HUES48 (cell line): ENCODE measurements at regions not wholly inside any gene's neighbourhood (a gene's known extent, or its start where the extent isn't known, plus 50 kb on each side); places are given as distances from the start of the nearest gene placed in this dataset.

Source experiments
- H3K27ac ChIP-seq: one replicate; pipeline ENCODE4 v1.7.0; 2013; ENCODE audit warnings: low read depth, low read length, inconsistent platforms
- H3K27me3 ChIP-seq: 2 replicates; pipeline ENCODE4 v1.6.1; 2013; ENCODE audit warnings: mild to moderate bottlenecking, low read length; ENCODE audit not compliant: control insufficient read depth, insufficient read depth
- H3K36me3 ChIP-seq: 2 replicates; pipeline ENCODE4 v1.6.1; 2013; ENCODE audit warnings: low read length; ENCODE audit not compliant: control insufficient read depth, insufficient read depth
- H3K4me1 ChIP-seq: 2 replicates; pipeline ENCODE4 v1.6.1; 2013; ENCODE audit warnings: mild to moderate bottlenecking, low read length; ENCODE audit not compliant: control insufficient read depth, insufficient read depth
- H3K4me3 ChIP-seq: 2 replicates; pipeline ENCODE4 v1.5.1; 2013; ENCODE audit warnings: mild to moderate bottlenecking, low read depth, low read length
- H3K9ac ChIP-seq: 2 replicates; pipeline ENCODE4 v1.6.1; 2013; ENCODE audit warnings: mild to moderate bottlenecking, low read depth, low read length, moderate library complexity
- H3K9me3 ChIP-seq: 2 replicates; pipeline ENCODE4 v1.6.1; 2013; ENCODE audit warnings: low read length; ENCODE audit not compliant: control insufficient read depth, insufficient read depth

DNA sequence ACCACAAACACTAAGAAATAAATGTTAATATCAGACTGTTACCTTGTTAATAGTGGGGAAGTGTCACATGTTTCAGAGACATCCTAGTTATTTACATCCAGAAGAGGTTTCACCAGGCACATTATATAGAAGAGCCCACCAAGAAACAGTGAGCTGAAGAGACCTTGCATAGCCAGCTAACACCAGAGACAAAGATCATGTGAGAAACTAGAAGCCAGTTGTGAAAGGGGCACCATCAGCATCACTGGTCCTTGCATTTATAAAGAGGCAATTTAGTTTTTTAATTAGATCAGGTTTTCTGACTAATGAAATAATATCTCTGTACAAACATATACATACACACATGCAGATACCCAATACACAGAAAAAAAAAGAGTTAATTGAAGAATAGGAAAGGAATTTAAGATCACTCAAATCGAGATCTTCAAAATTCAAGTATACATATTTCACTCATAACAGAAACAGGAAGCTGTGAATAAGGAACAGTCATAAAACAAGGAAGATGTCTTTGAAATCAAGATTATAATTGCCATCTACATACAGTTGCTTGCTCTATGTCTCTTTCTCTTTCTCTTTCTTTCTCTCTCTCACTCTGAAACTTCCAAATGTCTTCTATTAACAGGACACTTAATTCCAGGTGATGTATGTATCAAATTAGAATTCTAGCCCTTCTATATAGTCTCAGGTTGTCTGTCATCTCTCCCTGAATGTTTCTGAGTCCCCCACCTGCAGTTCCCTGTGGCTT is 348.7 kb downstream of the ETS1 start:
- Histone ChIP-seq H3K27me3 (no peaks in the 10 kb centered on the region), H3K9ac (no peak overlapping the region), H3K36me3 (no peaks in the 10 kb centered on the region), H3K9me3 (no peaks in the 10 kb centered on the region), H3K27ac (no peak overlapping the region), H3K4me3 (no peak overlapping the region), H3K4me1 (no peaks in the 10 kb centered on the region)

DNA sequence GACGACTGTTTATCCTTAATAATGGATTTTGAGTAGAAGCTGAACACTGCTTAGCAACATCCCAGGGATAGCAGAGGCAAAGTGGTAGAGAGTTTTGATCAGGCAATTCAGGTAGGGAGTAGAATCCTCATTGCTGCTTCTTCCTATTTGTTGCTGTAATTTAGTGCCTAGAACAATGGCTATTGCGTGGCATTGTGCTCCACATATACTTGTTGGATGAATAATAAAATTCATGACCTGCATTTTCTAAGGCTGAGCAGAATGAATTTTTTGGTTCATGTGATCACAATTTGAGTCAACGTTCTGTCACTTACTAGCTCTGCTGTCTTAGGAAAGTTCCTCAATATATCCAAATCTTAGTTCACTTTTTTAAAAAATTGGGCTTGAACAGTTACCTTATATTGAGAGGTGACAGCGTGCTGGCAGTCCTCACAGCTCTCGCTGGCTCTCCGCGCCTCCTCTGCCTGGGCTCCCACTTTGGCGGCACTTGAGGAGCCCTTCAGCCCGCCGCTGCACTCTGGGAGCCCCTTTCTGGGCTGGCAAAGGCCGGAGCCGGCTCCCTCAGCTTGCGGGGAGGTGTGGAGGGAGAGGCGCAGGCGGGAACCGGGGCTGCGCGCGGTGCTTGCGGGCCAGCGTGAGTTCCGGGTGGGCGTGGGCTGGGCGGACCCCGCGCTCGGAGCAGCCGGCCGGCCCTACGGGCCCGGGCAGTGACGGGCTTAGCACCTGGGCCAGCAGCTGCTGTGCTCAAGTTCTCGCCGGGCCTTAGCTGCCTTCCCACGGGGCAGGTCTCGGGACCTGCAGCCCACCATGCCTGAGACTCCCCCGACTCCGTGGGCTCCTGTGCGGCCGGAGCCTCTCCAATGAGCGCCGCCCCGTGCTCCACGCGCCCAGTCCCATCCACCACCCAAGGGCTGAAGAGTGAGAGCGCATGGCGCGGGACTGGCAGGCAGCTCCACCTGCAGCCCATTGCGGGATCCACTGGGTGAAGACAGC is 350.6 kb downstream of the ETS1 start:
- Histone ChIP-seq H3K4me3 (no peak overlapping the region), H3K27ac (no peak overlapping the region), H3K9ac (no peak overlapping the region), H3K36me3 (no peaks in the 10 kb centered on the region), H3K4me1 (no peaks in the 10 kb centered on the region), H3K9me3 (no peaks in the 10 kb centered on the region), H3K27me3 (no peaks in the 10 kb centered on the region)

- Histone ChIP-seq H3K27ac (no peak overlapping the region), H3K9me3 (no peaks in the 10 kb centered on the region), H3K4me1 (no peaks in the 10 kb centered on the region), H3K4me3 (no peak overlapping the region), H3K27me3 (no peaks in the 10 kb centered on the region), H3K9ac (no peak overlapping the region), H3K36me3 (no peaks in the 10 kb centered on the region)
Observed at GRCh38 chr11:128235958-128236357, 351.4 kb downstream of the ETS1 start.

DNA sequence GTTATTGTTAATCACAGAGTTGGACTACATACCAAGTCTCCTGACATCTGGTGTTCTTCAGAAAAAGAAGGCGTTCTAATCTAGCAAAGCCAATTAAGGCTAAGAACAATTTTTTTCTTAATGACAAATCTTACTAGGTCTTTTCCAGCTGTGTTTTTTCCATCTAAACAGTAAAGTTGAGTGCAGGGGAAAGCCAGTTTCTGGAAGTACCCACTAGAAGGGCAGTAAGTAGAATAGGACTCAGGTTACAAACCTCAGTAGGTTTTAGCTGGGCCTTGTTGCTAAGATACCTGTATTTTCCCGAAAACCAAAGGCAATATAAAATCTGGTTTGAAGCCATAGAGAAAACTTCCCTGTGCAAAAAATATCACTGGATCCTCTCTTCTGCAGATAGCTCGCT is 351.9 kb downstream of the ETS1 start:
- Histone ChIP-seq H3K4me1 (no peaks in the 10 kb centered on the region), H3K36me3 (no peaks in the 10 kb centered on the region), H3K9me3 (no peaks in the 10 kb centered on the region), H3K27ac (no peak overlapping the region), H3K4me3 (no peak overlapping the region), H3K9ac (no peak overlapping the region), H3K27me3 (no peaks in the 10 kb centered on the region)

GRCh38 chr11:128234143-128234542 is 353.2 kb downstream of the ETS1 start:
- H3K27me3 ChIP-seq = no peaks in the 10 kb centered on the region
- H3K9ac ChIP-seq = no peak overlapping the region
- no peaks in the 10 kb centered on the region for H3K36me3 ChIP-seq
- H3K4me1 ChIP-seq = no peaks in the 10 kb centered on the region
- no peak overlapping the region for H3K27ac ChIP-seq
- H3K4me3 ChIP-seq = no peak overlapping the region
- no peaks in the 10 kb centered on the region for H3K9me3 ChIP-seq

DNA sequence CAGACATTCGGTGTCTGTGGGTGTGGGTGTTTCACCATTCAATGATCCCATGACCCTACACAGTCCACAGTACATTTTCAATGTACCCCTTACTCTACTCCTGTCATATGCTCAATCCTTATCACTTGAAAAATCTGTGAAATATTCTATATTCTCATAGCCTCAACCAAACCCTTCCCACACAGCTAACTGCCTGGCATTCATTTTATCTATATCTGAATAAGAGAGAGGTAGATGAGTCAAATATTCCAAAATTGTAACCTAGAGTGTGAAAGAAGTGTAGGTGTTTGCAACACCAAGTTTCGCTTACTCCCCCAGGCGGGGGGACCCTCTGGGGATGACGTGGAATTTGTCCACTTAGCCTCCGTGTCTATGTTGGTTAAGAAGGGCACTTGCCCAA is 354.8 kb downstream of the ETS1 start:
- Histone ChIP-seq H3K9ac (no peak overlapping the region), H3K4me3 (no peak overlapping the region), H3K36me3 (no peaks in the 10 kb centered on the region), H3K27me3 (no peaks in the 10 kb centered on the region), H3K27ac (no peak overlapping the region), H3K4me1 (no peaks in the 10 kb centered on the region), H3K9me3 (no peaks in the 10 kb centered on the region)

- Histone ChIP-seq H3K4me1 (no peaks in the 10 kb centered on the region), H3K4me3 (no peak overlapping the region), H3K9me3 (no peaks in the 10 kb centered on the region), H3K27me3 (no peaks in the 10 kb centered on the region), H3K27ac (no peak overlapping the region), H3K36me3 (no peaks in the 10 kb centered on the region), H3K9ac (no peak overlapping the region)
Observed at GRCh38 chr11:128231845-128232410, 355.4 kb downstream of the ETS1 start.

DNA sequence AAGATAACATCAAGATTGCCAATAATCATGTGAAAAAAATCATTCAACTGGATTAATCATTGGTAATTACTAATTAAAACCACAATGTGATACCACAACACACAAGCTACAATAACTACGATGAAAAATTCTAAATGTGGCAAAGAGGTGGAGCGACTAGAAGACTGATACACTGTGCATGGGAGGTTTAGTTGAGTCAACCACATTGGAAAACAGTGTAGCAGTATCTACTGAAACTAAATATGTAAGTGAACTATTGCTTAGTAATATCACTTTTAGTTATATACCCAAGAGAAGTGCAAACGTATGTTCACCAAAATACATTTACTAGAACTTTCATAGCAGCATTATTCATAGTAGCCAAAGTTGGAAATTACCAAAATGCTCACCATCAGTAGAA is 359.9 kb downstream of the ETS1 start:
- Histone ChIP-seq H3K9me3 (no peaks in the 10 kb centered on the region), H3K36me3 (no peaks in the 10 kb centered on the region), H3K27me3 (no peaks in the 10 kb centered on the region), H3K9ac (no peak overlapping the region), H3K27ac (no peak overlapping the region), H3K4me1 (no peaks in the 10 kb centered on the region), H3K4me3 (no peak overlapping the region)

DNA sequence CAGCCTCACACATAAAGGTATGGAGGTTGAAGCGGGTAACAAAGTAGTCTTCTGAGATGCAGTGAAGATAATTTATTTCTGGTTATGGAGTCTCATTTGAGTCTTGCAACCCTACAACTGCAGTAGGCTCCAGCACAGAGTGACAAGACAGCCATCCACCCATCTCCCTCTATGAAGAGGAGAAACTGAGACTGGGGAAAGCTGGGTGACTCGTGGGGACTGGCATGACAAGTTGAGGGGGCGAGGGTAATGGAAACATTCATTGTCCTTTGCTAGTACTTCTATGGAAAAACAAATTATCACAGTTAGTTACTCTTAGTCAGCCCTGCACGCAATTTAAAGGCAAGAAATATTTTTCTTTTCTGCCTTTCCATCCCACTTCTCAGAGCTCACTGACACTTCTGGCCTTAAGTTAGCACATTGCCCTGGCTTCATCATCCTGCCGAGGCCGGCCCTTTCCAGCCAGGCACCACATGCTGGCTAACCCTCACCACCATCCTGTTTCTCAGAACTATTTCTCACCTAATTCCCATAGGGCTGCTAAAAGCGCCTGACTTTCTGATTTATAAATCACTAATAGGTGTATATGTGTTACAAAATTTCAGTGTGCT is 361.1 kb downstream of the ETS1 start:
- H3K36me3 ChIP-seq = no peaks in the 10 kb centered on the region

DNA sequence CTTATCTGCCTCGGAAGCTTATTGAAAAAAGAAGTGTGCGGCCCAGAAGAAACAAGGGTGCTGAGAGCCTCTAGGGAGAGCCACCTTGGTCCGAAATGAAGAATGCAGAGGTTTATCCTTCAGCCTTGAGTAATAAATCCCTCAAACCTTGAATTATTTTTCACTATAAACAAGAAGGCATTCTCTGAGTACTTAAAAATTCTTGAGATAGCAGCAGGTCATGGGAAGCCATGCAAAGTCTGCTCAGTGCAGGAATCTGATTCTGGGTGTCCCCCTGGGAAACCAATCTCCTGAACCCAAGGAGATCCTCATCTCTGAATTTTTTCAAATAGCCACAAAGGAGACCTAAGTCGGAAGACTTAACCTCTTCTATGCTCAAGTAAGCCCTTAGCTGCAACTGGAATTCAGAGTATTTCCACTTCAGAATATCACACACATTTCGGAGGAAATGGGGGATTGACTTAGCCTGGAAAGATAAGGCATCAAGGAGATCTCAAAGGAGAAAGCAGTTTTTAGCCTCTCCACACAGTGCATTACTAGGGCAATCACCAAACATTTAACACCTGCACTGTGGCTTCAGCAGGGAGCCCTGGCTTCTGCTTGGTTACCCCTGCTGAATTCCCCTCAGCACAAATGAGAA is 365.0 kb downstream of the ETS1 start:
- H3K27ac ChIP-seq = no peak overlapping the region
- no peaks in the 10 kb centered on the region for H3K27me3 ChIP-seq
- H3K36me3 ChIP-seq = no peaks in the 10 kb centered on the region
- no peaks in the 10 kb centered on the region for H3K4me1 ChIP-seq
- H3K9ac ChIP-seq = no peak overlapping the region
- no peaks in the 10 kb centered on the region for H3K9me3 ChIP-seq
- H3K4me3 ChIP-seq = no peak overlapping the region

More for the DNA sequence above, 361.1 kb downstream of the ETS1 start:
- no peaks in the 10 kb centered on the region for H3K9me3 ChIP-seq
- no peak overlapping the region for H3K4me3 ChIP-seq
- no peak overlapping the region for H3K9ac ChIP-seq
- H3K27ac ChIP-seq = no peak overlapping the region
- H3K27me3 ChIP-seq = no peaks in the 10 kb centered on the region
- H3K4me1 ChIP-seq = no peaks in the 10 kb centered on the region
